ENCODE measurements at regions not wholly inside any gene's neighbourhood (a gene's known extent, or its start where the extent isn't known, plus 50 kb on each side); places are given as distances from the start of the nearest gene placed in this dataset.

DNA sequence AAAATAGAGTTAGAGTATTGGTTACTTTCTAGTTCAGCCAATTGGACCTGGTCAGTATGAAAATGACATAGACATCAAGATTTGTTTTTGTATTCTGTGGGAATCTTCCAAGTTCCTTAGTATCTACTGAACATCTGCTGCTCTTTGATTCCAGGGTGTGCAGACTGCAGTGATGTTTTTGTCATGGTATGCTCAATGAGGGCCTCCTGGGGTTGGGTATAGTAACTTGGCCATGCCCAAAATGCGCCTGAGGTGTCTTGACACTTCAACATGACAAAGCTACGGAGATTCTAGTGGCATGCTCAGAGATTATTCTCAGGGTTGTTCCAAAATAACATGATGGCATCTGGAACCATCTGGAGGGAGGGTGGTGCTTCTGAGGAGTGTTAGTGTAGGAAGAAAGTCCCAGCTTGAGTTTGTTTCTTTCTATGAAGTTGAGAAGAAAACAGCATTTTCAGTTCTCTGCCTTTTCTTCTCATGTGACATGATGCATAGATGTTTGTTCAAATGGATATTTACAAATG lies 313.5 kb upstream of the TBL1XR1 start:
- intact Hi-C loops (cut with micrococcal nuclease), result no loop called here
- H3K9ac ChIP-seq (replicated peaks; ENCODE audit: extremely low read depth, insufficient read depth, low read length), result no peak overlapping the region
- H3K79me2 ChIP-seq (ENCODE audit: control insufficient read depth, insufficient read depth, low read length), result no peaks in the 10 kb centered on the region
- TF ChIP-seq JUN (IDR thresholded peaks at IDR 0.05; ENCODE audit: borderline replicate concordance, insufficient read depth, insufficient read length, low read depth) (no peak), FOS (IDR thresholded peaks at IDR 0.05; ENCODE audit: borderline replicate concordance, insufficient read depth, low read length) (no peak), POLR2AphosphoS5 (IDR thresholded peaks at IDR 0.05; ENCODE audit: insufficient read depth, low read depth, low read length) (no peak), EZH2 (IDR thresholded peaks at IDR 0.05; ENCODE audit: borderline replicate concordance, low read depth, low read length, severe bottlenecking) (no peak), GATA2 (IDR thresholded peaks at IDR 0.05; ENCODE audit: insufficient read depth, insufficient read length, low read depth, low read length) (no peak), MAX (IDR thresholded peaks at IDR 0.05; ENCODE audit: insufficient read depth, insufficient read length) (no peak), POLR2A (IDR thresholded peaks at IDR 0.05; ENCODE audit: low read depth, low read length) (no peak), MYC (IDR thresholded peaks at IDR 0.05; ENCODE audit: low read depth, low read length) (no peak)
- TF ChIP-seq, protein P1, sequence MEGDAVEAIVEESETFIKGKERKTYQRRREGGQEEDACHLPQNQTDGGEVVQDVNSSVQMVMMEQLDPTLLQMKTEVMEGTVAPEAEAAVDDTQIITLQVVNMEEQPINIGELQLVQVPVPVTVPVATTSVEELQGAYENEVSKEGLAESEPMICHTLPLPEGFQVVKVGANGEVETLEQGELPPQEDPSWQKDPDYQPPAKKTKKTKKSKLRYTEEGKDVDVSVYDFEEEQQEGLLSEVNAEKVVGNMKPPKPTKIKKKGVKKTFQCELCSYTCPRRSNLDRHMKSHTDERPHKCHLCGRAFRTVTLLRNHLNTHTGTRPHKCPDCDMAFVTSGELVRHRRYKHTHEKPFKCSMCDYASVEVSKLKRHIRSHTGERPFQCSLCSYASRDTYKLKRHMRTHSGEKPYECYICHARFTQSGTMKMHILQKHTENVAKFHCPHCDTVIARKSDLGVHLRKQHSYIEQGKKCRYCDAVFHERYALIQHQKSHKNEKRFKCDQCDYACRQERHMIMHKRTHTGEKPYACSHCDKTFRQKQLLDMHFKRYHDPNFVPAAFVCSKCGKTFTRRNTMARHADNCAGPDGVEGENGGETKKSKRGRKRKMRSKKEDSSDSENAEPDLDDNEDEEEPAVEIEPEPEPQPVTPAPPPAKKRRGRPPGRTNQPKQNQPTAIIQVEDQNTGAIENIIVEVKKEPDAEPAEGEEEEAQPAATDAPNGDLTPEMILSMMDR (IDR thresholded peaks at IDR 0.05; ENCODE audit: extremely low read depth in 1 of 2, insufficient read depth in 1 of 2, low read depth in 1 of 2, low read length in 2 of 2), result no peak
- no peak overlapping the region for H3K4me3 ChIP-seq (replicated peaks in 1 of 3; ENCODE audit: insufficient read depth in 1 of 3, low read depth in 1 of 3, low read length in 3 of 3)
- H3K9me3 ChIP-seq (replicated peaks; ENCODE audit: control insufficient read depth, insufficient read depth, low read length), result no peaks in the 10 kb centered on the region
- no peak overlapping the region for H2AFZ ChIP-seq (ENCODE audit: low read depth, low read length)
- dilution Hi-C loops (cut with MboI; ENCODE audit: extremely low pct_ligation_motif_present, low sequenced_read_pairs), result no loop called here
- no peaks in the 10 kb centered on the region for H3K27me3 ChIP-seq (ENCODE audit: control insufficient read depth in 2 of 2, insufficient read depth in 2 of 2, low read length in 2 of 2)
- H3K9me1 ChIP-seq (replicated peaks; ENCODE audit: control insufficient read depth, extremely low read depth, insufficient read depth, low read length), result no peaks in the 10 kb centered on the region
- H3K27ac ChIP-seq (ENCODE audit: insufficient read depth, low read depth, low read length), result no peak overlapping the region
- CTCF ChIA-PET, result interaction anchor here (1.3 kb wide), 1 partner anchor 10 kb away, joined by 3 read pairs; no protein-coding TSS in a partner anchor
- H3K36me3 ChIP-seq (ENCODE audit: control insufficient read depth in 2 of 2, extremely low read depth in 1 of 2, insufficient read depth in 2 of 2, low read length in 2 of 2), result no peaks in the 10 kb centered on the region
- POLR2A ChIA-PET, result no interaction called here
- H3K4me2 ChIP-seq (ENCODE audit: insufficient read depth, low read length), result no peak overlapping the region
- no peaks in the 10 kb centered on the region for H4K20me1 ChIP-seq (replicated peaks; ENCODE audit: control insufficient read depth, extremely low read depth, insufficient read depth, low read length)
- FAIRE-seq (no peak), DNase-seq (ENCODE audit: low read depth, low spot score) (no peak)
- BruUV-seq (replicated peaks), result no TSS peak
- peaks cover under 1% of the 10 kb centered on the region for H3K4me1 ChIP-seq (ENCODE audit: control insufficient read depth, extremely low read depth, insufficient read depth, low read length)
